HG02678 (cell line): ENCODE measurements at regions not wholly inside any gene's neighbourhood (a gene's known extent, or its start where the extent isn't known, plus 50 kb on each side); places are given as distances from the start of the nearest gene placed in this dataset.

Source experiments
- ATAC-seq: cut with Tn5 transposase; IDR thresholded peaks from one replicate; pipeline ENCODE4 v1.9.1; 2021; ENCODE audit warnings: mild to moderate bottlenecking, moderate library complexity; ENCODE audit not compliant: unreplicated experiment

DNA sequence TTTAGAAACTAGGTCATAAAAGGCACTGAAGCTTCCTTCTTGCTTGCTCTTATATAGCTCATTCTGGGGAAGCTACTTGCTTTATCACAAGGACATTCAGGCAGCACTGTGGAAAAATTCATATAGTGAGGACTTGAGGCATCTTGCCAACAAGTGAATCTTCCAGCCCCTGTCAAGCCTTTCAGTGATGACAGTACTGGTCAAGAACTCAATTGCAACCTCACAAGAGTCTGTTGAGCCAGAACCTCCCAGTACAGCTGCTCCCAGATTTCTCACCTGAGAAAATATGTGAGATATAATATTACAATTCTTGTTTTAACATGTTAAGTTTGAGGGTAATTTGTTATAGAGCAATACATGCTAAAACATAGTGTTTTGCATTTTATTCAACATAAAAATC is 2011.0 kb upstream of the NUDT12 start:
- ATAC-seq = no peak

DNA sequence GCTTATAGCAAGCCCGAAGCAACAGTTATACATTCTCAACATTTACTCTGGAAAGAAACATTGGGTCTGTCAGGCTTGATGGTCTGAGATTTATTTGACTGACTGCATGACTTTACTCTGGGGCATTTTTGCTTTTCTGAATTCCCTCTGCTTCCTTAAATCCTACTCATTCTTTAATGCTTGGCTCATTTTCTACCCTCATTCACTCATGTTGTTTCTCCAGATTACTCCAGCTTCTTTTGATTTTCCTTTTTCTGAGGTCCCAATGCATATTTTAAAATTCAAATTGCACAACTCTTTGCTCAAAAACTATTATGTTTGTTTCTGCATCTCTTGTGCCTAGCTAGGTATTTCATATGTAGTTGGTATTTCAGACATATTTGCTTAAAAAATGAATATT is 2002.9 kb upstream of the NUDT12 start:
- ATAC-seq = no peak

DNA sequence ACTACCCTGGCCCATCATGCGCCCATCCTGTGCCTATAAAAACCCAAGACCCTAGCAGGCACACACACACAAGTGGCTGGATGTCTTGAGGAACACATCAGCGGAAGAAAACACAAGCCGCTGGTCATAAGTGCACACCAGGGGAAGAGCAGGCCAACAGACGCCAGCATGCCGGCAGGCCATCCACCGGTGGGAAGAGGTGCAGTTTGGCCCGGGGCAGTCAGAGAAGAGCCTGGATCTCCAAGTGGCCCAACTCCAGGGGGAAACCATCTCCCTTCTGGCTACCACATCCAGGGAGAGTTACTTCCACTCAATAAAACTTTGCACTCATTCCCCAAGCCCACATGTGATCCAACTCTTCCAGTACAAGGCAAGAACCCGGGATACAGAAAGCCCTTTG is 2001.3 kb upstream of the NUDT12 start:
- no peak for ATAC-seq

DNA sequence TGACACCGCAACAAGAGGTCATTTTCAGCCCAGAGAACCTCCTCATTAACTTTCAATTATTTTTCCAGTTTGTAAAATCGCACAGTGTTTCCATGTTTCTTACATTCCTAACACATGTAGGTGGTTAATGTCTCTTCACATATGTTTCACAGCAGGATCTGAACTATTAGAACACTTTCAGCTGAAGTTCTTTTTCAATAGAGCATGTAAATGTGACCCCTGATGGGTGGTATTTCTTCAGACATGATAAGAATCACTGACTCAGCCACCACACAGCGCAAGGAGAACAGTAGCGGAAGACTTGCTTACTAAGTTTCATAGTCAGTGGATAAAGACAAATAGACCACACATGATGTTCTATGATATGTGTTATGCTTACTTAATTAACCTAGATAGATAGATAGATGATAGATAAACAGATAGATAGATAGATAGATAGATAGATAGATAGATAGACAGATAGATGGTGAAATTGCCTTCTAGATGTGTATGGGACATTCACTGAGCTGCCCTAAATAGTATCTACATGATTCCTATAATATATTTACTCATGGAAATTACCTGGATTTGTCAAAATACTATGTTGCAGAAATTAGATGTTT is 1992.1 kb upstream of the NUDT12 start:
- ATAC-seq = no peak

DNA sequence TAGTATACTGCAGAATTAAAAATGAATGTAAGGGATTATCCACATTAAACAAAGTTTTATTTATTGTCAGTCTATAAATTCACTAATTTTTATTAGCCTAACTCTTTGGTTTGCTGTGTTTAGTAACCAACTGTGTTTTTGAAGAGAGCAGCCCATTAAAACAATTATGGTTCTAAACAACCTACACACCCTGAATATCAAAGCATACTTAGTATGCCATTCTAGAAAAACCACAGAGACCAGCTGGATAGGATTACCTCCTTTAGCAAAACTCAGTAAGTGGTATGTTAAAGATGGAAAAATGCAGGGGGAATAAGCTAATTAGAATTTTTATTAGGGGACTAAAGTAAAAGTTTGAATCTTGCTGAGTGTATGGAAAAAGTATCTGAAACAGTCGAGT is 1981.7 kb upstream of the NUDT12 start:
- no peak for ATAC-seq

DNA sequence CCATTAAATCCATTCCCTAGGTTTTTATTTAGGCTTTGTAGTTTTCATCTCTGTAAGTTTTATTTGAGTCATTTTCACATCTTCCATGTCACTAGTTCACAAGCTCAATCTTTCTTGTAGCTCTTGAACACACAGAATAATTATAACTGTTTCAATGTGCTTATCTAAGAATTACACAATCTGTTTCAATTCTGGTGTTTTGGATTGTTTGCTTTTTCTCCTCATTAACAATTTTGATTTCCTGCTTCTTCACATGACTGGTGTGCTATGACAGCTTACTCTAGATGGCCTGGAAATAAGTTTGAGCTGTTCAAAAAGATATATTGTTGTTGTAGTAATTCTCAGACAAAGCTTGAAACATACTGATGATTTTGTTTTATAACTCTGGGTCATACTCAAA is 1974.1 kb upstream of the NUDT12 start:
- ATAC-seq = no peak

DNA sequence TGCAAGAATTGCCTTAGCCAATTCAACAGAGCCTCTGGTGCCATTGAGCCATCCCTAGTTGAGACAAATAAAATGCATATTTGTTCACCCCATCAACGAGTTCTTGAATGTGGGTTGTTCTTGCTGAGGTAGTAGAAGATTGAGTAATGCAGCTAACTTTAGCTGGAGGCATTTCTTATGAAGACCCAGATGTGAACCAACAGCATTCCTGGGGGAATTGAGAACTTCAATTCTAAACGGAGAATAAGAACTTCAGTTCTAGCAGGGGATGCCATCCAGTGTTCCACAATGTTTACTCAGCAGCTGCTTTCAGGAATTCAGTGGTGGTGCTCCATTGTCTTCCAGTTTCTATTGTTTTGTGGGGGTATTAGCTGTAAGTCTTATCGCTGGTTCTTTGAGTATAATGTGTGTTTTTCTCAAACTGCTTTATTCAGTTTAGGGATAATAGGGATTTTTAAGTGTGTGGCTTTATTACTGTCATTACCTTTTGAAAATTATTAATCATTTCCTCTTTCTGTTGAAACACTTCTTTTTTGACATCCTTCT is 1968.2 kb upstream of the NUDT12 start:
- ATAC-seq = no peak

DNA sequence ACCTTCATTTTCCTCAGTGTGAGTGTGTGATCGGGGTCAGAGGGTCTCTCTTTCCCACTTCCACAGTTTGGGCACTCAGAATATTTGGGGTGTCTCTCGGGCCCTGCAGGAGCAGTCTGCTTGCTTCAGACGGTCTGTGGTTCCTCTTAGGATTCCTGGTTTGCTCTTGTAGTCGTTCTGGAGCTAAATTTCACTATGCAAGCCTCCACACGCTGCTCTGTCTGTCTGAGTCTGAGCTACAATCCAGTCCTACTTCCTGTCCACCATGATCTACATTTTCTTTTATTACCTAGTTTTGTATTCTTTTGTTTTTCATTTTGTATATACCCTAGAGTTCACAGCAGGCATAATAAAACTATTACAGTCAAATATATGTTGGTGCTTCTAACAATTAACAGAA is 1967.3 kb upstream of the NUDT12 start:
- ATAC-seq = no peak

DNA sequence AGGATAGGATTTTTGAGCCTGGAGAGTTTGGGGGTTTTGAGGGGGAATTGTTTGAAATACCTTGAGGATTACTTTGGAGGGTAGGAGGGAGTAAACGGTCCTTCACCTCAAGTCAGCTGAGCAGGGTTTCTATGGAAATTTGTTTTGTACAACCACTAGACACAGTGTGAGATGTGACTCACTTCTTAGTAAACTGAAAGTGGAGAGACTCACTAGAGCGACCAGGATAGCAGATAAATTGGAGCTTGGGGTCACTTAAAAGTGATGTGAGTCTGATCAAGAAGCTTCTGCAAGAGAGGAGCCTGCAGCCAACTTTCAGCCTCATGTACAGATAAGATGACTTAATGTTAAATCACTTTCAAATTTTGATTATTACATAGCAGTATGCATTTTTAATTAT is 1945.9 kb upstream of the NUDT12 start:
- no peak for ATAC-seq

DNA sequence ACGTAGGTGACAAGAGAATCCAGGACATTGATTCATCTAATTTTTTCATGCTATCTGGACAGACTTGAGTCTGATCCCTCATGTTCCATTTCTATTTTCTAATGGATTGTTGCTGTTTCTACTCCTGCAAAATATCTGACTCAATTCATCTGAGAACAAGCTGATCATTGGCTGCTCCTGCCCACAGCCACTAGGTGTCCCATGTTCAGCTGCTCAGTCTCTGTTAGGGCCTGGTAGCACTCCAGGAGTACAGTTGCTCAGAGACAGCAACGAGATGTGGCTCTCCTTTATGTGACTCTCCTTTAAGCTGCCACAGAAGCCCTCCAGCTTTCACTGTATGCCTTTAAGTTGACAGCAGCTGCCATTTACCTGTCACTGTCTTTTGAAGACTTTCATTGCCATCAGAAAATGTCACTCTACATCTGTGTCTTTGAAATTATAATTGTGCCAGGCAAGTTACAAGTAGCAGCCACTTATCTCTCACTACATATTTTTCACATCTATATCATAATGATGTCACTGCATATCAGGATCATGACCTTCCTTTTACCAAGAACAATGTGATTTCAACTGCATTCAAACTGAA is 1944.2 kb upstream of the NUDT12 start:
- no peak for ATAC-seq

DNA sequence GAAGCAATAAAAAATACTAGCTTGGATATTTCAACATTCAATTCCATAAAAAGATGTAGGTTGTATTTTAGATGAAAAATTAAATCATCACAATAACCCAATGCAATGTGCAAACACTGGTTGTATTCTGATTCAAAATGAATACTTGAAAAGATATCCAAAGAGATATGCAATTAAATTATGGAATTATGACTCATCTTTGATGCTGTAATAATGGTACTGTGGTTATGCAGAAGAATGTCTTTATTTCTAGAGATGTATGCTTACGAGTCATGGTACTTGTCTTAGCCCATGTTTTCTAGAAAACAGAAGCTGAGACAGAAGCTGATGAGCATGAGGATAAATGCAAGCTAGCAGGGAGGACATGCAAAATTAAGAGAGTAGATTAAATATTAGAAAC is 1941.4 kb upstream of the NUDT12 start:
- no peak for ATAC-seq

DNA sequence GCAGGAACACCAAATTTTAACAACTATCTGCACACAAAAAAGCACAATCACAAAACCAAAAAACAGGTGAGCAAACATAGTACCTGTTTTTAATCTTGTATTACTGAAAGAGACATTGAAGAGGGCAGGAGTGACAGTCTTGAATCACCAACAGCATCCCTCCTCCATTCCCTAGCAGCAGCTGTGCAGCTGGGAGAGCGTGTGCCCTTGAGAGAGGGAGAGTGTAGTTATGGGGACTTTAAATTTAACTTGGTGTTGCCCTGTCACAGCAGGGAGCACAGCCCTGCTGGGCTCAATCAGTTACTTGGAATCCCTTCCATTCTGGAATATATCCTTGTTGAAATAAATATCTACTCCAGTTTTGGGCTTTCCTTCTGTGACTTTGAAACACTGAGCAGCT is 1938.7 kb upstream of the NUDT12 start:
- ATAC-seq = no peak

DNA sequence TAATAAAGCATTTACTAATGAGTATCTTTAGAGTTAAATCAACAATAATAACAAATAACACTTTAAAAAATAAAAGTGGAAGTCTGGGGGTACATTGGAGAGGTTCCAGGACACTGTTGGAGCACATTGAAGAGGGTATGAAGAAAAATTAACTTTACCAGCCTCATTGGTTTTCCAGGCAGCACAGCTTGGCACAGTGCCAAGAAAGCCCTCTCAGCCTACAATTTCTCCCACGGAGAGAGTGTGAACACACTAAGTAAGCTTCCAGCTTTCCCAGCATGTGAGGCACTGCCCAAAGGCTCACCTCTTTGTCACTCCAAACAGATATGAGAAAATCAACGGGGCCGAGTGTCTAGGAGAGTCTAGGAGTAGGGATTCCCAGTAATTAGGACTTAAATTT is 1912.8 kb upstream of the NUDT12 start:
- ATAC-seq = no peak

DNA sequence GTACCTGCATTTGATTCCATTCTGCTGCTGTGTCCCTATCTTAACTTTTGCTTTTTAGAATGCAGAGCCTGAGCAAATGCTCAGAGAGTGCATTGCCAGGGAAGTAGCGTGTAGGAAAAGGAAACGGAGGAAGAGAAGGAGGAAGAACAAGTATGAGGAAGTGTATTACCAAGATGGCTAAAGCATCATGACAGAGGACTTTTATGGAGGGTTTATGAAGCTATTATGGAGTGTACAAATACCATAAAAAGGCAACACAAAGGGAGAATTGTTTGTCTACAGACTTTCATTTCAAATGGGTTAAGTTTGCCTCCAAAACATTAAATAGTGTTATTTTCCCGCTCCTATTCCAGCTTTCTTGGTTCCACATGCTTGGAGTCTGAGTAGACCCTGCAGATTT is 1899.8 kb upstream of the NUDT12 start:
- no peak for ATAC-seq

DNA sequence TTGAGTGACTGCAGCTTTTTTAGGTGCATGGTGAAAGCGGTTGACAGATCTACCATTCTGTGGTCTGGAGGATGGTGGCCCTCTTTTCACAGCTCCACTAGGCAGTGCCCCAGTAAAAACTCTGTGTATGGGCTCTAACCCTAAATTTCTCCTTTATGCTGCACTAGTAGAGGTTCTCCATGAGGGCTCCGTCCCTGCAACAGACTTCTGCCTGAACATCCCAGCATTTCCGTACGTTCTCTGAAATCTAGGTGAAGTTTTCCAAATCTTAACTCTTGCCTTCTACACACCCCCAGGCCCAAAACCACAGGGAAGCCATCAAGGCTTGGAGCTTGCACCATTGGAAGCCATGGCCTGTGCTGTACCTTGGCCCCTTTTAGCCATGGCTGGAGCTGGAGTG is 1898.1 kb upstream of the NUDT12 start:
- ATAC-seq = no peak

DNA sequence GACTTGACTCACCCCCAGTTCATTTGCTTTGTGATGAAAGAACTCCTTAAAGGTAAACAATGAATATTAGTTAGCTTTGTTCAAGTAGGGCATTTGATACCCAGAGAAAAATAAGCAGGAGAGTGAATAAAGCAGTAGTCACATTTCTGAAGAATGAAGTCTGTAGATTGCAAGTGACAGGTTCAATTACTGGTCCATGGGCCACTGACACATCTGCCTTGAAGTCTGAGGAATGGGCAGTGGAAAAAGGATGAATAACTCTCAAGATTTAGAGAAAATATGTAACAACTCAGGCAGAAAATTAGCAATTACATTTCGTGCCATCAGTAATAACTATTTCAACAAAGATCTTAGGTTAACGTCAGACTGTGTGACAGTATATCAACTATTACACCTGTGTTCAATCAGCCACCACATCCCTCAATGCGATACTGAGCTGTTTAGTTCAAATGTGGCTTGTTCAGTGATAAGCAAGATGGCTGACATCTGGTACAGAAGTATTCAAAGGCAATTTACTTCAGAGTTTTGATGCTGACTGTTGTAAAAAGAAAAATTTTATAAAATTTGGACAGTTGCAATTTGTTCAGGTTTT is 1890.7 kb upstream of the NUDT12 start:
- ATAC-seq = no peak

DNA sequence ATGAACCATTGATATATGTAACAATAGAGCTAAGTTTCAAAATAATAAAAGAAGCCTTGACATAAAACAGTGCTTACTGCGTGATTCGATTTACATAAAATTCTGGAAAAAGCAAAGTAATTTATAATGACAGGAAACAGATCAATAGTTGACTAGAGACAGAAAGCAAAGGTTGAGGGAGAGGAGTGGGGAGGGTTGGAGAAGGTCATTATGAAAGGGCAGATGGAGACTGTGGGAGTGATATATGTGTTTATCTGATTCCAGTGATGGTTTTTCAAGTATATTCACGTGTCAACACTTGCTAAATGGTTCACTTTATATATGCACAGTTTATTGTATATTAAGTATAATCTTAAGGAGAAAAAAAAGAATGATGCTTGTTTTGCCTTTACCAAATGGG is 1885.7 kb upstream of the NUDT12 start:
- ATAC-seq = no peak

DNA sequence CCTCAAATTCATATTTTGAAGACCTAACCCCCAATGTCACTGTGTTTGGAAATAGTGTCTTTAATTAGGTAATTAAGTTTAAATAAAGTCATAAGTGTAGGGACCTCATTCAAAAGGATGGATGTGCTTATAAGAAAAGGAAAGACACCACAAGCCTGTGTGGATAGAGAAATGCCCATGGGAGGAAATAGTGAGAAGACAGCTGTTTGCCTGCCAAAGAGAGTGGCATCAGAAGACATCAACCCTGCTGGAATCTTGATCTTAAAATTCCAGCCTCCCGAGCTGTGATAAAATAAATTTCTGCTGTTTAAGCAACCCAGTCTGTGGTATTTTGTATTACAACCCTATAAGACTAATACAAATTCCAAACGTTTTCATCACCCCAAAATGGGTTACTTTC is 1867.9 kb upstream of the NUDT12 start:
- no peak for ATAC-seq

DNA sequence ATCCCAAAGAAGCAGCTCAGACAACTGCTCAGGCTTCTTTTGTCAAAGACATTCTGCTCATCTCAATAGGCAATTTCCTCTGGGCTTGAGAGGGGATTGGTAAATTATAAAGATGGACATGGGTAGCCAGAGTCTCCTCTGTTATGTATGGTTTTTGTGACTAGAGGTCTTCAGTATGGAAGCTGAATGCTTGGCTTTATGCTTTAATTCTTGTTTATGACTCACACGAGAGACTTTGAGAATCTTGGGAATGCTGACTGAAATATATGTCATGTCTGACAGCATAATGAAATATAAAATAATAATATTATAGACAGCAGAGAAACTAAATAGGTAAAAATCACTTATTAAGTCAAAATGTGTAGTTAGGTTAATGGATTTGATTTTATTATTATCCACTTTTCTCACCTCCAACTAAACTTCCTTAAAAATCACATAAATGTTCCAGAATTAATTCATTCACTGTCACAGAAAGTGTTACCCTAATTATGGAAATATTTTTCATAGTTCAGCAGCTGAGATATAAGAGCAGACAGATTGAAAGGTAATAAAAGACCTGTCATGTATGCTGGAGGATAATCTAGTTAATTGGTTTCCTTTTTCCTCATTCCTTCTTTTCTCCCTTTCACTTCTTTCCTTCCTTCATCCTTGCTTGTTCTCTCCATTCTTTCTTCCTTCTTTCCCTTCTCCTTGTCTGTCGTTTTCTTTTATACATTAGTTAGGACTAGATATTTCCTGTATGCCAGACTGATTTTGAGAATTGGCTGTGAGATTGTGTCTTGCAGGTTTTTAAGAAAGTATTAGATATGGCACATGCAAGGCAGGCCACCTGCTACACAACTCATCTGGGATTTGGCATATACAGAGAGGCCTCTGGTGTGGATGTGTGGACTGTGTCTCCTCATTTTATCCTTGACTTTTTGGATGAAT is 1866.1 kb upstream of the NUDT12 start:
- no peak for ATAC-seq

DNA sequence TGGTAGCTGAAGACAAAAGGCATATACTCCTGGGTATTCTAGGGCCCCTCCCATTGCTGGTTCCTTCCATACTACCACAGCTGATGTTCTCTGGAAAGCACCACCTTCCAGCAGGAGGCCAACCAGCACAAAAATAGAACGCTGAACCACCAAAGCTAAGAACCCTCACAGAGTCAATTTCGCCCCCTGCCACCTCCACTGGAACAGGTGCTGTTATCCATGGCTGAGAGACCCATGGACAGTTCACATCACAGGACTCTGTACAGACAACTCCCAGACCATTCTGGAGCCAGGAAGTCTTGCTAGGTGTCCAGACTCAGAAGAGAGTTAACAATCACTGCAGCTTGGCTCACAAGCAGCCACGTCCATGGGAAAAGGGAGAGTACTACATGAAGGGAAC is 1851.5 kb upstream of the NUDT12 start:
- ATAC-seq = no peak

DNA sequence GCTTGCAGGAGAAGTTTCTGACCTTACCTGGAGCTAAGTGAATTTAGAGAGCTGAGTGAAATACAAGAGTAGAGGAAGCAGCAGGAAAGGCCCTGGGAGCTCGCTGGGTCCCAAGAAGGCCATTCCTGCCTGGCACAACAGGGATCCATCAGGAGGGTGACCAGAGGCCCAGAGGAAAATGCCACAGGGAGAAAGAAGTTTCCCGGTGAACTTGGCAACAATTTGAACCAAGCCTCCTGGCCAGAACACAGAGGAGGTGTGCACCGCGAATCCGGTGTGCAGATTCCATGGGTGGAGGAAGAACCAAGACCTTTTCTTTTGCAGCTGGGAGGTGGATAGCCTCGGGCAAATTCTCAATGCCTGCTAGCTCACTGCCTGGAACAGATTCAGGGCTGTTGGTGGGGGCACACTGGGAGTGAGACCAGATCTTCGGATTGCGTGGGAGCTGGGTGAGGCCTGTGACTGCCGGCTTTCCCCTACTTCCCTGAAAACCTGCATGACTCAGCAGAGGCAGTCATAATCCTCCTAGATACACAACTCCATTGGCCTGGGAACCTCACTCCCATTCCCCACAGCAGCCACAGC is 1850.9 kb upstream of the NUDT12 start:
- ATAC-seq = no peak
